Neutrophil (primary cell): ENCODE measurements at regions not wholly inside any gene's neighbourhood (a gene's known extent, or its start where the extent isn't known, plus 50 kb on each side); places are given as distances from the start of the nearest gene placed in this dataset.

ENCODE experiments used
- H3K27ac ChIP-seq: fragments of 200-600 bp; sonication (generic); 2 replicates; pipeline ENCODE4 v1.5.1; 2016; ENCODE audit warnings: mild to moderate bottlenecking, moderate library complexity
- H3K27me3 ChIP-seq: fragments of 200-600 bp; sonication (generic); 2 replicates; pipeline ENCODE4 v1.6.0; 2016; ENCODE audit warnings: mild to moderate bottlenecking
- H3K36me3 ChIP-seq: fragments of 200-600 bp; sonication (generic); 2 replicates; pipeline ENCODE4 v1.5.1; 2017
- H3K4me1 ChIP-seq, 2 experiments: fragments of 200-600 bp in 1 of 2; sonication (generic) in 1 of 2; 1 replicate in 1 of 2; 2 replicates in 1 of 2; pipeline versions ENCODE4 v1.5.1 to v1.6.1; 2013 to 2016; ENCODE audit warnings: low read depth in 1 of 2, low read length in 1 of 2, mild to moderate bottlenecking in 1 of 2, moderate library complexity in 1 of 2; ENCODE audit not compliant: control insufficient read depth in 1 of 2, insufficient read depth in 1 of 2
- H3K4me3 ChIP-seq, 2 experiments: fragments of 200-600 bp in 1 of 2; sonication (generic) in 1 of 2; 1 replicate in 1 of 2; 2 replicates in 1 of 2; pipeline ENCODE4 v1.5.1; 2013 to 2016; ENCODE audit warnings: low read depth in 1 of 2, low read length in 1 of 2, mild to moderate bottlenecking in 1 of 2, moderate library complexity in 1 of 2
- H3K9me3 ChIP-seq: fragments of 200-600 bp; sonication (generic); 2 replicates; pipeline ENCODE4 v1.5.1; 2016
- TF ChIP-seq, protein P1 (sequence below): fragments of 200-600 bp; sonication (generic); IDR thresholded peaks from 2 replicates; pipeline ENCODE4 v1.5.1; 2016; ENCODE audit warnings: antibody characterized with exemption

DNA sequence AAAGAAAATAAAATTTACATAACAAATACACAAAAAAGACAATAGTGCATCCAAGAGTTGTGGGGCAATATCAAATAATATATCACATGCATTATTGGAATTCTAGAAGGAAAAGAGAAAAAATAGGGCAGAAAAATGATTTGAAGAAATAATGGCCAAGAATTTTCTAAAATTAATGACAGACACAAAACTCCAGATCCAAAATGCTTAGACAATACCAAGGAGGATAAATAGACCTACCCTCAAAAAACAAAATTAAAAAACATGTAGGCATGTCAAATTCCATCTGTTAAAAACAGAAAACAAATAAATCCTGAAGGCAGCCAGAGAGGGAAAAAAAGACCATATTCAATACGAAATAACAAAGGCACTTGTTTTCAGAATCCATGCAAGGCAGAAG is 191.5 kb upstream of the ZNF536 start:
- Histone ChIP-seq H3K4me3 (no peak overlapping the region), H3K27me3 (no peaks in the 10 kb centered on the region), H3K27ac (no peak overlapping the region), H3K36me3 (no peaks in the 10 kb centered on the region), H3K9me3 (no peaks in the 10 kb centered on the region), H3K4me1 (no peaks in the 10 kb centered on the region)
- TF ChIP-seq, protein P1, sequence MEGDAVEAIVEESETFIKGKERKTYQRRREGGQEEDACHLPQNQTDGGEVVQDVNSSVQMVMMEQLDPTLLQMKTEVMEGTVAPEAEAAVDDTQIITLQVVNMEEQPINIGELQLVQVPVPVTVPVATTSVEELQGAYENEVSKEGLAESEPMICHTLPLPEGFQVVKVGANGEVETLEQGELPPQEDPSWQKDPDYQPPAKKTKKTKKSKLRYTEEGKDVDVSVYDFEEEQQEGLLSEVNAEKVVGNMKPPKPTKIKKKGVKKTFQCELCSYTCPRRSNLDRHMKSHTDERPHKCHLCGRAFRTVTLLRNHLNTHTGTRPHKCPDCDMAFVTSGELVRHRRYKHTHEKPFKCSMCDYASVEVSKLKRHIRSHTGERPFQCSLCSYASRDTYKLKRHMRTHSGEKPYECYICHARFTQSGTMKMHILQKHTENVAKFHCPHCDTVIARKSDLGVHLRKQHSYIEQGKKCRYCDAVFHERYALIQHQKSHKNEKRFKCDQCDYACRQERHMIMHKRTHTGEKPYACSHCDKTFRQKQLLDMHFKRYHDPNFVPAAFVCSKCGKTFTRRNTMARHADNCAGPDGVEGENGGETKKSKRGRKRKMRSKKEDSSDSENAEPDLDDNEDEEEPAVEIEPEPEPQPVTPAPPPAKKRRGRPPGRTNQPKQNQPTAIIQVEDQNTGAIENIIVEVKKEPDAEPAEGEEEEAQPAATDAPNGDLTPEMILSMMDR = no peak

DNA sequence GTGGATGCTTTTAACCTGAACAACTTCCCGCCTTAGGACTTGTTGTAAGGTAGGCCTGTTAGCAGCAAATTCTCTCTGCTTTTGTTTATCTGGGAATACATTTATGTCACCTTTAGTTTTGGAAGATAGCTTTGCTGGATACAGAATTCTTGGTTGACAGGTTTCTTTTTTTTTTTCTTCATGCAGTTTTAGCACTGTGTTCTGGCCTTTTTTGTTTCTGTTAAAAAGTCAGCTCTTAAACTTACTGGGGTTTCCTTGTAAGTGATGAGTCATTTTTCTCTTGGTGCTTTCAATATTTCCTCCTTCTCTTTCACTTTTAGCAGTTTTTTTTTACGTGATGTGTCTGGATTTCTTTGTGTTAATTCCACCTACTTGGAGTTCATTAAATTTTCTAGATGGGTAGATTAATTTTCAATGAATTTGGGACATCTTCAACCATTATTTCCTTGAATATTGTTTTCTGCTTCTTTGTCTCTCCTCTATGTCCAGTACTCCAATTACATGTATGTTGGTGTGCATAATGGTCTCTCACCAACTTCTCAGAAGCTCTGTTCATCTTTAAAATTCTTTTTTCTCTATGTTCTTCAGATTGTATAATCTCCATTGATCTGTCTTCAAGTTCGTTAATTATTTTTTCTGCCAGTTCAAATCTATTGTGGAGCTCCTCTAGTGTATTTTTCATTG is 188.2 kb upstream of the ZNF536 start:
- TF ChIP-seq, protein P1 = no peak
- Histone ChIP-seq H3K36me3 (no peaks in the 10 kb centered on the region), H3K9me3 (no peaks in the 10 kb centered on the region), H3K4me3 (no peak overlapping the region), H3K27ac (no peak overlapping the region), H3K27me3 (no peaks in the 10 kb centered on the region), H3K4me1 (no peaks in the 10 kb centered on the region)

DNA sequence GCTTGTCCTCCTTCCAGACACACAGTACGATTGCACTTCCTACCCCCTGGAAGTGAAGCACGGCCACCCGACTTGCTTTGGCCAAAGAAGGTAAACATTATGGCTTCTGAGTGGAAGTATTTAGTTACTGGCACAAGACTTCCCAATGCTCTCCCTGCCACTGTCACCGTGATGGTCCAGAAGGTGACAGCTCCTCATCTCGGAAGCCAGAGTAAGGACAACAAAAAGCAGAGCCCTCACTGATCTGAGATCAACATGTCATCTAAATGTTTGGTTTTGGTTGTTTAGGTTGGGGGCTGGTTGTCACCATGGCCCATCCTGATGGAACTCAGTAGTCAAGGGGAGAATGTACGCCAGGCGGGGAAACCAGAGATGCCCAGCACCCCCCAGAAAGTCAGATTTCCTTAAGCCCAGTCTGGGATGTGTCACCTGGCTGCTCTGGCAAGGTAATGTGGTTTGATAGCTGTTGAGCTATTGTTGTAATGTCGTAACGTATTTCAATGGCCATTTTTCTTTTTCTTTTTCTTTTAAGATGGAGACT is 170.1 kb upstream of the ZNF536 start:
- TF ChIP-seq, protein P1 = no peak
- no peak overlapping the region for H3K4me3 ChIP-seq
- no peaks in the 10 kb centered on the region for H3K36me3 ChIP-seq
- H3K4me1 ChIP-seq = no peaks in the 10 kb centered on the region
- H3K27me3 ChIP-seq = no peaks in the 10 kb centered on the region
- H3K27ac ChIP-seq = no peak overlapping the region
- no peaks in the 10 kb centered on the region for H3K9me3 ChIP-seq

DNA sequence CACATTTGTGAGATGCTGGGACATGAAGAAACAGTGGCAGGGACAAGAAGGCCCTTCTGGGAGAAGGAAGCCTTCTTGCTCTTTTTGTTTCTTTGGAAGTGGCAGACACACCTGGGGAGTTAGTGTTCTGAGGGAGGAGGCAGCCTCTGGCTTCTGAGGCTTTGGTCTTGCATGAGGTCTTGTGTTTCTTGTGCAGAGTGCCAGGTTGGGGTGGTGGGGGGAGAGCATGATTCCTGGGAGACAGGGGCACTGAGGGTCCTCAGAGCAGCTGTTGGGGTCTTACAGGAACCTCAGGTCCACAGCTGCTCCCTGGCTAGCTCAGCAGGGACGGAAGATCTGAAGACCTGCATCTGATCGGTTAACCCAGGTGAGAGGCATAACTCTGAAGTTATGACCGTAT is 167.5 kb upstream of the ZNF536 start:
- no peak overlapping the region for H3K27ac ChIP-seq
- H3K36me3 ChIP-seq = no peaks in the 10 kb centered on the region
- H3K9me3 ChIP-seq = no peaks in the 10 kb centered on the region
- H3K4me1 ChIP-seq = no peaks in the 10 kb centered on the region
- no peaks in the 10 kb centered on the region for H3K27me3 ChIP-seq
- TF ChIP-seq, protein P1 = no peak
- H3K4me3 ChIP-seq = no peak overlapping the region

DNA sequence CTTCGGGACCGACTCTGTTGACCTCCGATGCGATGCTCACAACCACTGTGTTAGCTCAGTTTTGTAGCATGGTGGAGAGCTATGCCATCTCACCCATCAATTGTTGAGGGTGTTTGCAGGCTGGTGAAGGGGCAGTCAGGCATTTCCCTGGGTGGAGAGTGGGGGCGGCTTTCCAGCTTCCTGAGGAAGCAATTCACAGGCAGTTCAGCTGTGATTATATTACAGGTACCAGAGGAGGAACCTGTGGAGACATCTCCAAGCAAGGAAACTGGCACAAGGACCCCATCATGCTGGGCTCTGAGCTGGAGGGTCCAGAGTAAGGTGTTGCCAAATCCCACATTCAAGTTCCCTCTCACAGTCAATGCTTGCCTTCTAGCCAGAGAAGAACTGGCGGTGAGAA is 166.0 kb upstream of the ZNF536 start:
- H3K27me3 ChIP-seq = peaks cover 4% of the 10 kb centered on the region
- H3K4me3 ChIP-seq = no peak overlapping the region
- TF ChIP-seq, protein P1 = no peak
- no peaks in the 10 kb centered on the region for H3K9me3 ChIP-seq
- H3K27ac ChIP-seq = no peak overlapping the region
- H3K36me3 ChIP-seq = no peaks in the 10 kb centered on the region
- no peaks in the 10 kb centered on the region for H3K4me1 ChIP-seq
